ENCODE measurements at regions not wholly inside any gene's neighbourhood (a gene's known extent, or its start where the extent isn't known, plus 50 kb on each side); places are given as distances from the start of the nearest gene placed in this dataset.

GRCh38 chr16:66058832-66059231 is 307.7 kb upstream of the CDH5 start:
- no peak for DNase-seq (ENCODE audit: low read depth in 2 of 2)

DNA sequence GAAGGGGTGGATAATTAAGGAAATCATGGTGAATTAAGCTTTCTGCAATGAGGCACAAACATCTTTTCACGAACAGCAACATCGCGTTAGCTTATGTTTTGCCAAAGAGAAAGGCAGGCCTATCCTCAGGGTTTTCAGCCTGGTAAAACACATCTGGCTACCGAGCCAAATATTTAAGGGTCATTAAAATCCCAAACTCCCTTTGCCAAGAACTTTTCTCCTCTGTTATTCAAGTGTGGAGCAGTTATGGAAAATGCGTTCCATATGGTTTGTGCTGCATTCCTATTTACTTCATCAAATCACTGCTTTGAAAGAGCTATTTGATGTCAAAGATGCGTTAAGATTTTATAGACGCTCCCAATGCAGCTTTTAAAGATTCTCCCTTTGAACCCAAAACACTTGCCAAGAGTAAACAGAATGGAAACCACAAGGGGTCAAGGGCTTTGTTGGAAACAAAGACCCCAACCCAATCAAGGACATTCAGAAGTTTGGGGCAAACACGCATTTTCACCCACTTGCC is 308.3 kb upstream of the CDH5 start:
- DNase-seq (ENCODE audit: low read depth in 2 of 2), result no peak

DNA sequence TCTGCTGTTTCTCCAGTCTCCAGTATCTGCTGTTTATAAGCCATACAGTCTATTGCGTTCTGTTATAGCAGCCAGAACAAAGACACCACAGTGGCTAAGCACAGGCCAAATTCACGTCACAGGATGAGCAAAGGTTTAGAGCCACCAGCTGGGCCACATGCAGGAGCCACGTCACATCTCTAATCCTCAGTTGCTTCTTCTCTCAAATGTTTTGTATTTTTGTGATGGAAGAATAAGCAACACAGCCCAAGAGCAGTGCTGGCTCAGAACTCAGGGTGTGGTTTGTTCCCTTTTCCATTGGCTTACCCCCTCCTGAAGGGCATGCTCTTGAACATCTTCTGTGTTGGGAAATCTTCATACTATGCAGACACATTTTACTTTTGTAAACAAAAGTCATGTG is 309.4 kb upstream of the CDH5 start:
- DNase-seq (ENCODE audit: low read depth in 2 of 2), result no peak

DNA sequence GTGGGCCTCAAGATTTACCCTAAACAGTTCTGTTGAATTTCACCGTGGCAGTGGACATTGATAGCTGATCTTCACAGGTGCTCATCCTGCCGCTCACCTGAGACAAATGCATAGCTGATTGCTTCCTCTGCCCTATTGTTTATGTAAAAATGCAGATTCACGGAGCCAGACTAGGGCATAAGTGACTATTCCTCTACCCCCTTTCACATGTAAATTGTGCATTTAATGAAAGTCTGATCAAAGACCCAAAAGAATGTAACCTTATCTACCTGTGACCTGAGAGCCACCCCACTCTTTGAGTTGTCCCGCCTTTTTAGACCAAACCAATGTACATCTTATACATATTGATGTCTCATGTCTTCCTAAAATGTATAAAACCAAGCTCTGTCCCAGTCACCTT is 312.4 kb upstream of the CDH5 start:
- DNase-seq (ENCODE audit: low read depth in 2 of 2), result no peak

DNA sequence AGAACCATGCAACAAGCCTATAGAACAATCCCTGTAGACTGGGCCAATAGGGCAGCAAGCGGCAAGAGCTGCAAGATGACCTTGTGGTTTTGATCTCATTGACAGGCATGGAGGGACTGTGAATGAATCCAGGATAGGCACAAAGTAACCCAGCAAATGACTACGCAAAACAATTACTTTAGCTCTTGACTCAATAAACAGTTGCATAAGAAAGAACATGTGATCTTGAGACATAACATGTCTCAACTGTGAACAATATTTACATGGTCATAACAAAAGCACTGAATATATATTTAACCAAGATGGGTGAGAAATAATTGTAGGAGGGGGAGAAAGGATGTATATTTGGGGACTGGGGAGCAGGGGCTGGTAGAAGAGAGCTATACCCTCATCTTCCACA is 313.7 kb upstream of the CDH5 start:
- no peak for DNase-seq (ENCODE audit: low read depth in 2 of 2)

DNA sequence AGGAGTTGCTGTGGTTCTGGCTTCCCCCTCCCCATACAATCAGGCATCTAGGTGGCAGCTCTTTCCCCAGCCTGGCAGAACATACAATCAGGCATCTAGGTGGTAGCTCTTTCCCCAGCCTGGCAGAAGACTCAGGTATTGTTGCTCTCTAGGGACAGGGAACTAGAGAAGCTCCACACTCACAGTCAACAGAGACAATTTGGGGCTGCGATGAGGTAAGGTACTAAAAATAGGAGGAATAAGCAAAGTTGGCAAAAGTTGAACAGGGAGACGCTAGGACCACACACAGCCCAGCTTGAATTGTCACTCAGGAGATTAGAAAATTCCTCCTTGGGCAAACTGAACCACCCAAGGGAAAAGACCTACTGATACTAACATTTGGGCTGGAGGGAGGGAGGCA is 315.5 kb upstream of the CDH5 start:
- no peak for DNase-seq (ENCODE audit: low read depth in 2 of 2)

DNA sequence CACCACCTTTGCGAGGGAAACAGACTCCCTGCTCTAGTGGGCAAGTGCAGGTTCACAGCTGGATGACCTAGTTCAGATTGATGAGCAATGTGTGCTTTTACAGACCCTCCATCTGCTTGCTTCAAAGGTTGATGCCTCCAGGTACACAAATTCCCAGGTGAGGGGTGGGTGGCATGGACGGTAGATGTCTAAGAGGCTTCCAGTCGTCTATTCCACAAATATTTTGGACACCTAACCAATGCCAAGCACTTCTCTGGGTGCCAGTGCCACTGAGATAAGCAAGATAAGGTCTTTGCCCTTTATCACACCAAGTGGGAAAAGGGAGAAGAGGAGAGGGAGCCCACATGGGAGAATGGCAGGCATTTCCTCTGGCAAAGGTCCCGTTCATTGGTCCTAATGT is 316.6 kb upstream of the CDH5 start:
- DNase-seq (ENCODE audit: low read depth in 2 of 2), result no peak

DNA sequence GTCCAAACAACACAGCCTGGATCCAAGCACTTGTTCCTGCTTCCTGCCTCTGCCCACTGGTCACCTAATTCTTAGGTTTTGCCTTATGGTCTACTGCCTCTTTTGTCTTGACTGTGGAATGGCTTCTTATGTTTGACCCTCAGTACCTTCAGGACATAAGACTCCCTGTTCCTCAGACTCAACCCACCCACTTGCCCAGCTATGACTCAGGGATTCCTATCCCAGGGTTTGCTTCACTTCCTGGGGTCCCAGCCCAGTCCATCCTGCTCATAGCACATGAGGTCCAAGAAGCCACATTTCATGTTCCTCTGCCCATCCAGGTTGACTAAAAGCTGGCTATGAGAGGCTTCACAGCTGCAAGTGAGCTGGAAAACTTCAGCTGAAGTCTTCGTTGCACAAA is 320.9 kb upstream of the CDH5 start:
- no peak for DNase-seq (ENCODE audit: low read depth in 2 of 2)

GRCh38 chr16:66044556-66044955 is 321.9 kb upstream of the CDH5 start:
- DNase-seq (ENCODE audit: low read depth in 2 of 2), result no peak

- no peak for DNase-seq (ENCODE audit: low read depth in 2 of 2)
Measured at GRCh38 chr16:66044089-66044488, 322.4 kb upstream of the CDH5 start.

- DNase-seq (ENCODE audit: low read depth in 2 of 2), result no peak
Measured at GRCh38 chr16:66043326-66043725, 323.2 kb upstream of the CDH5 start.

DNA sequence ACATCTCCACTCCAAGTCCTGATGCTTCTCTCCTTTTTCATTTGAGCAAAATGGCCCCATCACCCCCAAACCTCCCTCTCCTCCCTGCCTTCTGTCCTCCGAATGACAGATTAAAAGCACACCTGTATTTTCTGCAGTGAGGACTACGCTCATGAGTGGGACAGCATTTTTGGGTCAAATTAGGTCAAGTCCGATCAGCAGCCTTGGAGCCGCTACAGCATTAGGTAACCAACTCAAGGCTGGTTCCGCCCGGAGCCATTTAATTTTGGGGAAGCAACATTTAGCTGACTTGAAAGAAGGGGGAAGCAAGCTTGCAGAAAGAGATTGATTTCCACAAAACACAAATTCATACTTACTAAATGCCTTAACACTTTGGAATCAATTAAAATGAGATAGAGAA is 324.1 kb upstream of the CDH5 start:
- no peak for DNase-seq (ENCODE audit: low read depth in 2 of 2)

DNA sequence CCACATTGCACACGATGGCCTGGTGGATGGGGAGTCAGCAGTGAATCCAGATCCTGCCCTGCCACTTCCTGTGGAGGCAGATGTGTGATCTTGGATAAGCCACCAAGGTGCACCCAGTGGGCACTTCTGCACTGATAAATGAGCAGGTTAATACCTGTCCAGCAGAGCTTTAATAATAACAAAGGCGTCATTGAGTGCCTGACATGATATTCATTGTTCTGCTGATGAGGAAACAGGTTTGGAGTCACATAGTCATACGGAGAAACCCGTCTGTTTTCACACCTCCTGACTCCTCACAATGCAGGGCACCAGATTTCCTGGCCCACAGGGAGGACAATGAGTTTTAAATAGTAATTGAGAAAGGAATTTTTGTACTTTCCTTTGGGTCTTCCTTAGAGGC is 324.6 kb upstream of the CDH5 start:
- no peak for DNase-seq (ENCODE audit: low read depth in 2 of 2)

DNA sequence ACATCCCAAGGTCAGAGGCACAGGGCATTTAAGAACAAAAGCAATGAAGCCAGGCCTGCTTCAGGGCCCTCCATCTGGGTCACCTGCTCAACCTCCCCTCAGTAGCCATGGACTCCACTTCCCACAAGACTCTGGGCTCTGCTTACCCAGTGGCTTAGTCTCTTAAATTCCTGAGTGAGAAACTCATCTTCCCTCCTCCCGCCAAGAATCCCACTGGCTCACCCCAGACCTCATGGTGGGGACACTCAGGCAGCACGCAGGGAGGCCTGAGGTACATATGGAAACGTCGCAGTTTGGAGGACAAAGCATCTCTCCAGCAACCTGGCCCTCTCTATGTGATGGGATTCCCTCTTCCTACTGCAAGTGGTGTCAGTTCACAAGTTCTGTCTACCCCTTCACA is 326.7 kb upstream of the CDH5 start:
- no peak for DNase-seq (ENCODE audit: low read depth in 2 of 2)

- no peak for DNase-seq (ENCODE audit: low read depth in 2 of 2)
Measured at GRCh38 chr16:66036793-66037715, 329.4 kb upstream of the CDH5 start.

- no peak for DNase-seq (ENCODE audit: low read depth in 2 of 2)
Measured at GRCh38 chr16:66036184-66036583, 330.3 kb upstream of the CDH5 start.

DNA sequence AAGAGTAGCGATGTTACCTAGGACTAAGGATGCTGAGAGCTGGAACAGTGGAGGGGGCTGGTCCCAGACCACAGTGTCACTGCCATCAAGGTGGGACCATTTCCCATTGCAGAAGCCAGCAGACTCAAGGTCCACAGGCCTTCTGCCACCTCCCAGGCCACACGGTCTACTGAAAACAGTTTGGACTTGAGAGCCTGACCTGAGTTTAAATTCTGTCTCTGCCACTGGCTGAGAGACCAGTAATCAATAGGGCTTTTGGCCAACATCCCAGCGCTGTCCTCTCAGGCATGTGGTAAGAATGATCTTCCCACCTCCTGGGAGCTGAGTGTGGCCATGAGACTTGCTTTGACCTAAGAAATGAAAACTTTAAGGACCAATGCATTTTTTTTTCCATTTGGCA is 331.4 kb upstream of the CDH5 start:
- no peak for DNase-seq (ENCODE audit: low read depth in 2 of 2)

DNA sequence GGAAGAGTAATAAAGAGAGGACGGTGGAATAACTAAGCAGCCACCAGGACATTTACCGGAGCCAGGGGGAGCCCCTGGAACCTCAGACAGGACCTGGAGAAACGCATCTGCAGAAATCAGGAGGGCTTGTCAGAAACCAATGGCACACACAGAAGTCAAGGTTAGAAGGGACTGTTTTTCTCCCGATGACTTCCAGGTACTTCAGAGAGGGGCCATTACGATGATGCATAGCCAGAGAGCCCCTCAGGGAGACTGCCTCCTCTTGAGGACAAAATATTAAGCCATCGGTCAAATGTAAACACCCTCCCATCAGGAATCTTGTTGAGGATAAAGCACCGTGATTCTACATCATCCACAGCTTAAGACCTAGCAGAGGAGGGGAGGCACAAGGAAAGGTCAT is 333.6 kb upstream of the CDH5 start:
- no peak for DNase-seq (ENCODE audit: low read depth in 2 of 2)

DNA sequence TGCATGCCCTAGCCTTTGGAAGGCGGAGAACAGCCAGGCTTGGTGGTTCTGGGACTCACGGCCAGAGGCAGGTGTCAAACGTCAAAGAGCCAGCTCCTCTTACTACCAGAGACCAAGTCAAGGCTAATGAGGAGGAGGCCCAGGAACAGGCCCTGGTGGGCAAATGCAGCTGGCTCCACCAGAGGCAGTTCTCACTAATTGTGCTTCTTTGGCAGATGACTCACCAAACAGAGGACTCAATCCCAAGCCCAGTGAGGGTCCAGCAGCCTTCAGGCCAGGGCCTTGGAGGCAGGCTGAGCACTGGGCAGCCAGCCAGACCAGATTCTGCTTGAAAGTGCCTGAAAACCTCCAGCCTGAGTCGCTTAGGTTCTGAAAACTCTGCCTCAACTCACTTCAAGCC is 336.5 kb upstream of the CDH5 start:
- DNase-seq (ENCODE audit: low read depth in 2 of 2), result no peak

DNA sequence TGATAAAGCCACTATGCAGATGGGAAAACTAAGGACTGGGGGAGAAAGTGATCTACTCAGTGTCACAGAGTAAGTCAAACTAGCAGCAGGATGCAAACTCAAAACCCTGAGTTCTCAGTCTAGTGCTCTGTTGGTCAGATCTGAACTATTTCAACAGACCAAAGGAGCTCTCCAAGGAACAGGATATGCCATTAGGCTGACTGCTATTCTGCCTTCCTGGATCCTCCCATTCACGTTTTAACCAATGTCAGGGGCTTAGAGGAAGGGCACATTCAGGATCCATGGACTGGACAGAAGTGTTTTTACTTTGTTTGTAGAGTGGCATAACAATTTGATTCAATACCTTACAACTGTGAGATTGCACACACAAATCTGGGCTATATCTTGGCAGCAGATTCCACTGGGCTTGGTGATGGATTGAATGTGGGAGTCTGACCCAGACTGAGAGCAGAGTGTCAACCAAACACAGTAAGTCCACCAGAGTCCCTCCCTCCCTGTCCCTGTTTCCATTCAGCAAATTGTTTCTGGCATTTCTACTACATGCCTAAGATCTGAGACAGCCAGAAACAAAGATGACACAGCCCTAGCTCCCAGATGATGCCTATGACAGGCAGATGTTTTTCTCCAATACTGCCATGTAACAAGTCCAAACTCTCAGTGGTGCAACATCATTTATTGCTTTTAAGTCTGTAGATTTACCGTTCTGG is 337.8 kb upstream of the CDH5 start:
- no peak for DNase-seq (ENCODE audit: low read depth in 2 of 2)

DNA sequence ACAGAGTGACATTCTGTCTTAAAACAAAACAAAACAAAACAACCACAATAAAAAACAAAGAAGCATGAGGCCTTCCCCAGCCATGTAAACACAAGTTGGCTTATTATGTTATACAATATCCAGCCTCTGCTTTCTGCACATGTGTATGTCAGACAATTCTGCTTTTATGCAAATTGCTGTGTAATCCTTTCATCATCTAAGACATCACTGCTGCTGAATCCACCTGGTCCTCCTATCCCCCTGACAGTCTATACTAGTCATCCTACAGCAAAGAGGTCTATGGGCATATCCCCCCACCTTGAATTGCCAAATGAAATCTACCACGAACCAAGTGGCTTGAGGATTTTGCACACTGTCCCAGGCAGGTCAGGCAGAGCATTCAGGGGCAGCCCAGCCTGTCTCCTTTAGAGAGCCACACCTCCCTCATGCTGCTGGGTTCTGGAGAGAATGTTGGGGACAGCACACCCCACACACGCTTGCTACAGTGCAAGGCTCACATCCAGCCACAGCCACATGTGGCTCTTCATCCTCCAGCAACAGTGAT is 339.6 kb upstream of the CDH5 start:
- DNase-seq (ENCODE audit: low read depth in 2 of 2), result no peak

GRCh38 chr16:66026211-66026610 is 340.3 kb upstream of the CDH5 start:
- no peak for DNase-seq (ENCODE audit: low read depth in 2 of 2)

- DNase-seq (ENCODE audit: low read depth in 2 of 2), result no peak
Measured at GRCh38 chr16:66025751-66026150, 340.7 kb upstream of the CDH5 start.
